ENCODE measurements at regions not wholly inside any gene's neighbourhood (a gene's known extent, or its start where the extent isn't known, plus 50 kb on each side); places are given as distances from the start of the nearest gene placed in this dataset.

DNA sequence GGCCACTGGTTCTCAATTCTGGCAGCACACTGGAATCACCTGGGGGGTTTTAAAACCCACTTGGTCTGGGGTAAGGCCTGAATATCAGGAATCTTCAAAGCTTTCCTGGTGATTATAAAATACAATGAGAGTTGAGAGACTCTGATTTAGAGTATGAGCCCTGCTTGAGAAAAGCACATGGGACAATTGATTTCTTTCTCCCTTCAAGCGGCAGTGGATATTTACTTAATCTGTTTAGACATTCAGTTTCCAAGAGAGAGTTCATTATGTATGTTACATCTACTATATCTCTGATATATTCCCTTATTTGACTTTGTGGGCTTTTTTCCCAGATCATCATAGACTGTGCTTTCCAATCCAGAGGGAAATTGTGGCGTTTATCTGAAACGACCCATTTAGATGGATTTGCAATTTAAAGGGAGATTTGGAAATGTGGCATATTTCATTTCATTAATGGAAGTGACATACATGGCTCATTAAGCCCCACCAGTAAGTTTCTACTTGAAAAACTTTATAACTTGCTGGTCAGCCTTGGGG, 171.2 kb upstream of the PFN2 start:
- no peaks in the 10 kb centered on the region for H3K27me3 ChIP-seq (ENCODE audit: control insufficient read depth in 2 of 2, insufficient read depth in 2 of 2, low read length in 2 of 2)
- H3K27ac ChIP-seq (ENCODE audit: low read depth in 2 of 2, low read length in 2 of 2) = no peak overlapping the region
- no peak overlapping the region for H3K9ac ChIP-seq (ENCODE audit: low read depth in 1 of 2, low read length in 2 of 2)
- no peaks in the 10 kb centered on the region for H3K4me1 ChIP-seq (ENCODE audit: control insufficient read depth in 2 of 2, insufficient read depth in 2 of 2, low read length in 2 of 2)
- H3K36me3 ChIP-seq (ENCODE audit: control insufficient read depth in 2 of 2, insufficient read depth in 2 of 2, low read length in 2 of 2) = no peaks in the 10 kb centered on the region
- H3K9me3 ChIP-seq (ENCODE audit: control insufficient read depth in 2 of 2, low read length in 2 of 2) = no peaks in the 10 kb centered on the region
- no peak overlapping the region for H3K4me3 ChIP-seq (ENCODE audit: low read length in 2 of 2)

DNA sequence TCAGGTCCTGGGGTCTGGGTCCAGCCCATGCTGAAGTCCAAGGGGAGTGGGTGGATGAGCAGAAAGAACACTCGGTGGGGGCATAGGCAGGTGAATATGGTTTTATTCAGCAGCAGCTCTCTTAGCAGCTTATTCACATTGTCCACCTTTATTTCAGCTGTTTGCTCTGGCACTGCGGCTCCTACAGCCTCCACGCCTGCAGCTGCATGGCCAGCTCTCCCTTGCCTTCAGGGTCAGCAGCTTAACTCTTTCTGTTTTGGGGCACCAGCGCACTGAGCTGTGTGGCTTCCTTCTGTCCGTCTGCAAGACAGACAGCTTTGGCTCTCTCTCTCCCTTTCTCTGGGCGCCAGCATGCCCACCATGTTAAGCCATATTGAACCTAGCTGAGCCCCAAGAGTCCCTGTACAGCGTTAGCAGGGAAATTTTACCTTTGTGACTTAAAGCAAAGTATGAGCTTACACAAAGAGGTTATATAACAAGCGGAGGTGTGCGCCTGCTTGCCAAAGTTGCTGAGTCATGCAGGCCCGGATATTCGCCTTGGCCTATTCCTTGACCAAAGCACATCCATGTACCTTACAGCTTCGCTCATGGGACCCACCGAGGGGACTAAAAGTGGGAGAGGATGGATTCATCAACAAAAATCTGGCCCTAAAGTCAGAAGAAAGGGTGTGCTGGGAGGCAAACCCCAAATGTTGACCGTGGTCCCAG, 170.1 kb upstream of the PFN2 start:
- no peak overlapping the region for H3K9ac ChIP-seq (ENCODE audit: low read depth in 1 of 2, low read length in 2 of 2)
- no peaks in the 10 kb centered on the region for H3K27me3 ChIP-seq (ENCODE audit: control insufficient read depth in 2 of 2, insufficient read depth in 2 of 2, low read length in 2 of 2)
- H3K36me3 ChIP-seq (ENCODE audit: control insufficient read depth in 2 of 2, insufficient read depth in 2 of 2, low read length in 2 of 2) = no peaks in the 10 kb centered on the region
- no peaks in the 10 kb centered on the region for H3K9me3 ChIP-seq (ENCODE audit: control insufficient read depth in 2 of 2, low read length in 2 of 2)
- no peak overlapping the region for H3K27ac ChIP-seq (ENCODE audit: low read depth in 2 of 2, low read length in 2 of 2)
- H3K4me1 ChIP-seq (ENCODE audit: control insufficient read depth in 2 of 2, insufficient read depth in 2 of 2, low read length in 2 of 2) = no peaks in the 10 kb centered on the region
- no peak overlapping the region for H3K4me3 ChIP-seq (ENCODE audit: low read length in 2 of 2)

DNA sequence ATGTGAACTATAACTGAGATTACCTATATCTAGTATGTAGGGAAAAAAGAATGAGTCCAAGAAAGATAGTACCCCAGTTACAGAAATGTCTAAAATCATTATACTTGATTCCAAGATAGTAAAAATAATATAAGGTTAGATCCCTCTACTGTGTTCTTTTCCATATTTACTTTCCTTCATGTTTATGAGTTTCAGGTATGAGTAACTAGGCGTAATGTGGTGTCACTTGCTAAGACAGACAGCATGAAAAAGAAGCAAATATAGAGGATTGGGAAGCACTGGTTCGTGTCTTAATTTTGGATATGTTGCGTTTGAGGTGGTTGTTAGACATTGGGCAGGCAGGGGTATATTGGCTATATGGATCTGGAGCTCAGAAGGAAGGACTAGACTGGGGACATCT, 168.1 kb upstream of the PFN2 start:
- Histone ChIP-seq H3K9me3 (ENCODE audit: control insufficient read depth in 2 of 2, low read length in 2 of 2) (no peaks in the 10 kb centered on the region), H3K4me3 (ENCODE audit: low read length in 2 of 2) (no peak overlapping the region), H3K9ac (ENCODE audit: low read depth in 1 of 2, low read length in 2 of 2) (no peak overlapping the region), H3K27me3 (ENCODE audit: control insufficient read depth in 2 of 2, insufficient read depth in 2 of 2, low read length in 2 of 2) (no peaks in the 10 kb centered on the region), H3K27ac (ENCODE audit: low read depth in 2 of 2, low read length in 2 of 2) (no peak overlapping the region), H3K36me3 (ENCODE audit: control insufficient read depth in 2 of 2, insufficient read depth in 2 of 2, low read length in 2 of 2) (no peaks in the 10 kb centered on the region), H3K4me1 (ENCODE audit: control insufficient read depth in 2 of 2, insufficient read depth in 2 of 2, low read length in 2 of 2) (no peaks in the 10 kb centered on the region)

DNA sequence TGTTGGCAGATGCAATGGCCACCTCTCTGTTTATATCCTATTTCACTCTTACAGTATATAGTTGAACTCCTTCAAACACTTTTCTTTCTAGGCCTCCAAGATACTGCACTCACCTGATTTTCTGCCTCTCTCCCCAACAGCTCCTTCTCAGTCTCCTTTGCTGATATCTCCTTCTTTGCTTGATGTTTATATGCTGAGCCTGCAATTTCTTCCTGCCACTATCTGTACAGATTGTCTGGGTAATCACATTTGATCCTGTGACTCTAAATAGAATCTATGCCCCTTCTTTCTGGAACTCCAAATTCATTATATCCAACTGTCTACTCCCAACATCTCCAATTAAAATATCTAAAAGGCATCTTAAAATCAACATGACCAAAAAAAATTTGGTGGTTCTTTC, 165.5 kb upstream of the PFN2 start:
- no peak overlapping the region for H3K27ac ChIP-seq (ENCODE audit: low read depth in 2 of 2, low read length in 2 of 2)
- no peaks in the 10 kb centered on the region for H3K36me3 ChIP-seq (ENCODE audit: control insufficient read depth in 2 of 2, insufficient read depth in 2 of 2, low read length in 2 of 2)
- no peak overlapping the region for H3K4me3 ChIP-seq (ENCODE audit: low read length in 2 of 2)
- no peaks in the 10 kb centered on the region for H3K27me3 ChIP-seq (ENCODE audit: control insufficient read depth in 2 of 2, insufficient read depth in 2 of 2, low read length in 2 of 2)
- no peaks in the 10 kb centered on the region for H3K9me3 ChIP-seq (ENCODE audit: control insufficient read depth in 2 of 2, low read length in 2 of 2)
- H3K9ac ChIP-seq (ENCODE audit: low read depth in 1 of 2, low read length in 2 of 2) = no peak overlapping the region
- no peaks in the 10 kb centered on the region for H3K4me1 ChIP-seq (ENCODE audit: control insufficient read depth in 2 of 2, insufficient read depth in 2 of 2, low read length in 2 of 2)

DNA sequence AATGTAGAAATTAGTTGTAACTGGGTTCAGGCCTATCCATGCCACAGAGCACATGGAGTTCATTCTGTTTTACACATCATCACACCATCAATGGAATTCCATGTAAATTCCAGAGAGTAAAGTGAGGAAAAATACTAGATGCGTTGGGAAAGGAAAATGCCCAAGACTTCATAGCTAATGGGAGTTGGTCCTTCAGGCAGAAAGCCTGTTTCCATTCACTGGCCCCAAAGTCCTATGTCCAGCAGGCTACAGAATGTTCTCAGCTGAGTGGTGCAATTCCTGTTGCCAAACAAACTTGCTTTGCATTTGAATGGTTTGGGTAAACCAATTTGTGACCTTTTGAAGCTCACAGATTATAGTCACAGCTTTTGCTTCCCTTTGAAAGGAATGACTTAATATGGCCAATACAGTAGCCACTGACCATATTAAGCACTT, 164.6 kb upstream of the PFN2 start:
- H3K4me1 ChIP-seq (ENCODE audit: control insufficient read depth in 2 of 2, insufficient read depth in 2 of 2, low read length in 2 of 2) = no peaks in the 10 kb centered on the region
- no peak overlapping the region for H3K9ac ChIP-seq (ENCODE audit: low read depth in 1 of 2, low read length in 2 of 2)
- H3K9me3 ChIP-seq (ENCODE audit: control insufficient read depth in 2 of 2, low read length in 2 of 2) = no peaks in the 10 kb centered on the region
- no peaks in the 10 kb centered on the region for H3K27me3 ChIP-seq (ENCODE audit: control insufficient read depth in 2 of 2, insufficient read depth in 2 of 2, low read length in 2 of 2)
- no peaks in the 10 kb centered on the region for H3K36me3 ChIP-seq (ENCODE audit: control insufficient read depth in 2 of 2, insufficient read depth in 2 of 2, low read length in 2 of 2)
- no peak overlapping the region for H3K4me3 ChIP-seq (ENCODE audit: low read length in 2 of 2)
- no peak overlapping the region for H3K27ac ChIP-seq (ENCODE audit: low read depth in 2 of 2, low read length in 2 of 2)

DNA sequence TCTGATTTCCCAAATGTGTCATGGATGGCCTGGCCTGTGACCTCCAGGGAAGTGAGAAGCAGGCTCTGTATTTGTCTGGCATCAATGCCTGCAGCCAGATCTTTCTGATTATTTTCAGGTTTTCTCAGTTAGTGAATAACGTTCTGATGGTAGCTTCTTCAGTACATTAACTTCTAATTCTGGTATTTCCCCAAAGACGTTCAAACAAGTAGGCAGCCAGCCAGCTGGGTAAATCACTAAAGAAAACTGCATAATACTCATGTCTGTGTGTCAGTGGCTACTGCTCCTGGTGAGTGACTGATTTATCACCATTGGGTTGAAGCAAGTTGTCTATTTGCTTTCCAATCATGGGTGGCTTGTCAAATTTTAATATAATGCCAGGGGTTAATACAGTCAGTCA, 162.6 kb upstream of the PFN2 start:
- H3K4me3 ChIP-seq (ENCODE audit: low read length in 2 of 2) = no peak overlapping the region
- no peaks in the 10 kb centered on the region for H3K27me3 ChIP-seq (ENCODE audit: control insufficient read depth in 2 of 2, insufficient read depth in 2 of 2, low read length in 2 of 2)
- H3K4me1 ChIP-seq (ENCODE audit: control insufficient read depth in 2 of 2, insufficient read depth in 2 of 2, low read length in 2 of 2) = no peaks in the 10 kb centered on the region
- no peak overlapping the region for H3K27ac ChIP-seq (ENCODE audit: low read depth in 2 of 2, low read length in 2 of 2)
- no peaks in the 10 kb centered on the region for H3K36me3 ChIP-seq (ENCODE audit: control insufficient read depth in 2 of 2, insufficient read depth in 2 of 2, low read length in 2 of 2)
- H3K9me3 ChIP-seq (ENCODE audit: control insufficient read depth in 2 of 2, low read length in 2 of 2) = no peaks in the 10 kb centered on the region
- no peak overlapping the region for H3K9ac ChIP-seq (ENCODE audit: low read depth in 1 of 2, low read length in 2 of 2)

DNA sequence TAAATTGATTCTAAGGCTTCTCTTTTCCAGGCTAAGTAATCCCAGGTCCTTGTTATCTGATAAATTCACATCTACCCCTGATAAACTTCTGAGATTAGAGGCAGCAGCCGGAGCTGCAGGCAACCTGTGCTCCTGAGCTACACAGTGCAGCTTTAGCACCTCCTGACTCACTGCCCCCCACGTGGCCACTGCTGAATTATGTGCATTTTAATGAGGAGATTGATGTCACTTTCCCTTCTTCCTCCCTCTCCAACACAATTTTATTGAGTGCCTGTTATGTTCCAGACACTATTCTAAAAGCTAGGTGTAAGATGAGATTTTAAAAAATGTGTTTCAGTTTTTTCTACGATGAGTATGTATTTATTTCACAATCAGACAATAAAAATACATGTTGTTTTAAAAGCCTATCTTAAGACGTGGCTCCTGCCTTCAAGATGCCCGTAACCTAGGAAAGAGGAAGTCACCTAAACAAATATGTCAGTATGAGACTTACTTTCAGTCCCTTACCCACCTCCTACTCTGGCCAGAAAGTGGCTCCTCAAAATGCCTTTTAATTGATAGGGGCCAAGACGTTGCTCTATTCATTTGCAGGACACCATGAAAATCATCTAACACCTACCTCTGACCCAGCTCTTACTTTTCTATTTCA, 161.5 kb upstream of the PFN2 start:
- H3K9ac ChIP-seq (ENCODE audit: low read depth in 1 of 2, low read length in 2 of 2) = no peak overlapping the region
- H3K36me3 ChIP-seq (ENCODE audit: control insufficient read depth in 2 of 2, insufficient read depth in 2 of 2, low read length in 2 of 2) = no peaks in the 10 kb centered on the region
- H3K27ac ChIP-seq (ENCODE audit: low read depth in 2 of 2, low read length in 2 of 2) = no peak overlapping the region
- no peak overlapping the region for H3K4me3 ChIP-seq (ENCODE audit: low read length in 2 of 2)
- H3K9me3 ChIP-seq (ENCODE audit: control insufficient read depth in 2 of 2, low read length in 2 of 2) = no peaks in the 10 kb centered on the region
- H3K4me1 ChIP-seq (ENCODE audit: control insufficient read depth in 2 of 2, insufficient read depth in 2 of 2, low read length in 2 of 2) = no peaks in the 10 kb centered on the region
- no peaks in the 10 kb centered on the region for H3K27me3 ChIP-seq (ENCODE audit: control insufficient read depth in 2 of 2, insufficient read depth in 2 of 2, low read length in 2 of 2)

DNA sequence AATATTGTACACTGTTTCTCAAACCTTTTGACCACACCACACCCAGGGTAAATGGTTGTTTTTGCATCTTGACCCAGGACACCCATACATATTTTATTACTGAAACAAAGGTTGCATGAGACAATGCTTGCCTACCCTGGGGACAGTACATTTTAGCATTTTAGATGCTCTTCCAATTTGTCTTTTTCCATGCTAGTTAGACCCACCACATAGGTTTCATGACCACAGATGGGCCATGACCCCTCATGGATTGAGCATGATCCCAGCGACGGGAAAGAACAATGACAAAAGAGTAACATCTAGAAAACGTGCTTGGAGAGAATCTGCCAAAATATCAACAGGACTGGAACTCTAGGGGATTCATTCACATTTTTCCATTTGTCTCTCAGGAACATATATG, 161.0 kb upstream of the PFN2 start:
- no peaks in the 10 kb centered on the region for H3K36me3 ChIP-seq (ENCODE audit: control insufficient read depth in 2 of 2, insufficient read depth in 2 of 2, low read length in 2 of 2)
- H3K4me3 ChIP-seq (ENCODE audit: low read length in 2 of 2) = no peak overlapping the region
- H3K27ac ChIP-seq (ENCODE audit: low read depth in 2 of 2, low read length in 2 of 2) = no peak overlapping the region
- no peaks in the 10 kb centered on the region for H3K9me3 ChIP-seq (ENCODE audit: control insufficient read depth in 2 of 2, low read length in 2 of 2)
- H3K9ac ChIP-seq (ENCODE audit: low read depth in 1 of 2, low read length in 2 of 2) = no peak overlapping the region
- H3K27me3 ChIP-seq (ENCODE audit: control insufficient read depth in 2 of 2, insufficient read depth in 2 of 2, low read length in 2 of 2) = no peaks in the 10 kb centered on the region
- H3K4me1 ChIP-seq (ENCODE audit: control insufficient read depth in 2 of 2, insufficient read depth in 2 of 2, low read length in 2 of 2) = no peaks in the 10 kb centered on the region

DNA sequence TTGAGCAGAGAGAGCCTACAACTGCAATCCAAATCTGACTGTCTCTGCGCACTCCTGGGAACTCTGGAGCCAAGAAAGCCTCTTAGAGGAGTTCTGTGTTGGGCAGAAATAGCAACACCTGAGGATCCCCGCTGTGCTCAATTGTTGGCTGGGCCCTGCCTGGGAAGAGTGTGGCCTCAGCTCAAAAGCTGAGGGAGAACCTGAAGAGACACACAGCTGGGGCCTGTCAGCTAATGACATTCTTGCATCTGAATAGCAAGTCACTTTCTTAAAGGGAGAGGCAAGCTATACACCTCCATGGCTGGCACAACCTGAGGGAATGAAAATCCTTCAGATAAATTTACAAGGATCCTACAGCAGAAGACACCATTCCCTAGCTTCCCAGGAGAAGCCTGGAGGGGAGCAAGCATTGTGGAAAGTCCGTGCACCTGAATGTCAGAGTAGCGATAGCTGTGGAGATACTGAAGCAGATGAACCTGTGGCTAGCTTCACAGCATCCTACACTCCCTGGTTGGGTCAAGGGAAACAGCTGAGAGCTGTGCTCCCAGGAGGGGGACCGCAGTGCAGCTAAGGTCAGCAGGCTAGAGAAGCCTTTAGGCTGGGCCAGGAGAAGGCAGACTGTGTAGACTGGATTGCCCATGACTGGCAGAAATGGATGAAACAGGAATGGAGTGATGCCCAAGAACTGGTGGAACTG, 159.9 kb upstream of the PFN2 start:
- Histone ChIP-seq H3K36me3 (ENCODE audit: control insufficient read depth in 2 of 2, insufficient read depth in 2 of 2, low read length in 2 of 2) (no peaks in the 10 kb centered on the region), H3K9me3 (ENCODE audit: control insufficient read depth in 2 of 2, low read length in 2 of 2) (no peaks in the 10 kb centered on the region), H3K27ac (ENCODE audit: low read depth in 2 of 2, low read length in 2 of 2) (no peak overlapping the region), H3K9ac (ENCODE audit: low read depth in 1 of 2, low read length in 2 of 2) (no peak overlapping the region), H3K4me1 (ENCODE audit: control insufficient read depth in 2 of 2, insufficient read depth in 2 of 2, low read length in 2 of 2) (no peaks in the 10 kb centered on the region), H3K4me3 (ENCODE audit: low read length in 2 of 2) (no peak overlapping the region), H3K27me3 (ENCODE audit: control insufficient read depth in 2 of 2, insufficient read depth in 2 of 2, low read length in 2 of 2) (no peaks in the 10 kb centered on the region)

DNA sequence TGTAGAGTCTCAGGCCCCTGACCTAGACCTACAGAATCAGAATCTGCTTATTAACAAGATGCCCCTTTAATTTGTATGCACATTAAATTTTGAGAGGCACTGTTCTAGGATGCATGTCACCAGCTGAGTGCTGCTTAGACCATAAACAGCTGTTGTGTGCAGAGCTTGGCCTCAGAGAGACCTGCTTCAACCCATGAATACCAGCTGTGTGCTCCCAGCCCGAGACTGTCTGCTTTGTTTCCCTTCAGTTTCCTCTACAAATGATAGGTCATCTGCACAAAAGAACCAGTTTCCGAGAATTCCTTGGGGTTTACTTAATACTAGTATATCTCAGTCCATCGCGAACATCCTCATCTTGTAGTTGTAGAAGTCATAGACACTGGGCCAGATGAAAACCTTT, 158.5 kb upstream of the PFN2 start:
- H3K4me1 ChIP-seq (ENCODE audit: control insufficient read depth in 2 of 2, insufficient read depth in 2 of 2, low read length in 2 of 2) = no peaks in the 10 kb centered on the region
- H3K27ac ChIP-seq (ENCODE audit: low read depth in 2 of 2, low read length in 2 of 2) = no peak overlapping the region
- H3K27me3 ChIP-seq (ENCODE audit: control insufficient read depth in 2 of 2, insufficient read depth in 2 of 2, low read length in 2 of 2) = no peaks in the 10 kb centered on the region
- H3K36me3 ChIP-seq (ENCODE audit: control insufficient read depth in 2 of 2, insufficient read depth in 2 of 2, low read length in 2 of 2) = no peaks in the 10 kb centered on the region
- H3K4me3 ChIP-seq (ENCODE audit: low read length in 2 of 2) = no peak overlapping the region
- H3K9me3 ChIP-seq (ENCODE audit: control insufficient read depth in 2 of 2, low read length in 2 of 2) = no peaks in the 10 kb centered on the region
- H3K9ac ChIP-seq (ENCODE audit: low read depth in 1 of 2, low read length in 2 of 2) = no peak overlapping the region
